ENCODE measurements at regions not wholly inside any gene's neighbourhood (a gene's known extent, or its start where the extent isn't known, plus 50 kb on each side); places are given as distances from the start of the nearest gene placed in this dataset.

- DNase-seq, result no peak
- Mint-ChIP-seq H3K27ac (no peak overlapping the region), H3K4me3 (no peak overlapping the region), H3K9me3 (peaks cover 4% of the 10 kb centered on the region), H3K27me3 (no peaks in the 10 kb centered on the region), H3K4me1 (ENCODE audit: low read depth) (no peaks in the 10 kb centered on the region), H3K36me3 (ENCODE audit: low read depth) (no peaks in the 10 kb centered on the region)
Observed at GRCh38 chr15:39052323-39052705, 487.7 kb upstream of the RASGRP1 start.

GRCh38 chr15:39053480-39053879 lies 488.9 kb upstream of the RASGRP1 start:
- Mint-ChIP-seq H3K4me3 (no peak overlapping the region), H3K27ac (no peak overlapping the region), H3K4me1 (ENCODE audit: low read depth) (no peaks in the 10 kb centered on the region), H3K36me3 (ENCODE audit: low read depth) (no peaks in the 10 kb centered on the region), H3K9me3 (peaks cover 4% of the 10 kb centered on the region), H3K27me3 (no peaks in the 10 kb centered on the region)
- DNase-seq, result no peak

GRCh38 chr15:39054128-39054732 lies 489.6 kb upstream of the RASGRP1 start:
- Mint-ChIP-seq H3K4me3 (no peak overlapping the region), H3K27ac (no peak overlapping the region), H3K36me3 (ENCODE audit: low read depth) (no peaks in the 10 kb centered on the region), H3K4me1 (ENCODE audit: low read depth) (no peaks in the 10 kb centered on the region), H3K9me3 (peaks cover 4% of the 10 kb centered on the region), H3K27me3 (no peaks in the 10 kb centered on the region)
- DNase-seq, result no peak

GRCh38 chr15:39056357-39056756 lies 491.7 kb upstream of the RASGRP1 start:
- H3K36me3 Mint-ChIP-seq (ENCODE audit: low read depth), result no peaks in the 10 kb centered on the region
- no peak overlapping the region for H3K4me3 Mint-ChIP-seq
- H3K9me3 Mint-ChIP-seq, result no peaks in the 10 kb centered on the region
- DNase-seq, result no peak
- H3K27me3 Mint-ChIP-seq, result no peaks in the 10 kb centered on the region
- no peaks in the 10 kb centered on the region for H3K4me1 Mint-ChIP-seq (ENCODE audit: low read depth)
- no peak overlapping the region for H3K27ac Mint-ChIP-seq

GRCh38 chr15:39058351-39059131 lies 493.9 kb upstream of the RASGRP1 start:
- Mint-ChIP-seq H3K9me3 (no peaks in the 10 kb centered on the region), H3K27ac (no peak overlapping the region), H3K4me1 (ENCODE audit: low read depth) (no peaks in the 10 kb centered on the region), H3K27me3 (no peaks in the 10 kb centered on the region), H3K36me3 (ENCODE audit: low read depth) (no peaks in the 10 kb centered on the region), H3K4me3 (no peak overlapping the region)
- no peak for DNase-seq

- H3K4me1 Mint-ChIP-seq (ENCODE audit: low read depth), result no peaks in the 10 kb centered on the region
- no peak for DNase-seq
- peaks cover 8% of the 10 kb centered on the region for H3K27me3 Mint-ChIP-seq
- H3K4me3 Mint-ChIP-seq, result no peak overlapping the region
- no peak overlapping the region for H3K27ac Mint-ChIP-seq
- no peaks in the 10 kb centered on the region for H3K9me3 Mint-ChIP-seq
- no peaks in the 10 kb centered on the region for H3K36me3 Mint-ChIP-seq (ENCODE audit: low read depth)
Observed at GRCh38 chr15:39059917-39060316, 495.3 kb upstream of the RASGRP1 start.

- Mint-ChIP-seq H3K4me1 (ENCODE audit: low read depth) (no peaks in the 10 kb centered on the region), H3K4me3 (no peak overlapping the region), H3K9me3 (no peaks in the 10 kb centered on the region), H3K36me3 (ENCODE audit: low read depth) (no peaks in the 10 kb centered on the region), H3K27ac (no peak overlapping the region), H3K27me3 (peaks cover 10% of the 10 kb centered on the region)
- DNase-seq, result no peak
Observed at GRCh38 chr15:39061952-39062464, 497.4 kb upstream of the RASGRP1 start.

- no peak overlapping the region for H3K4me3 Mint-ChIP-seq
- H3K36me3 Mint-ChIP-seq (ENCODE audit: low read depth), result no peaks in the 10 kb centered on the region
- peaks cover 23% of the 10 kb centered on the region for H3K27me3 Mint-ChIP-seq
Observed at GRCh38 chr15:39066677-39067076, 502.1 kb upstream of the RASGRP1 start.

GRCh38 chr15:39074341-39074985 lies 506.4 kb upstream of the THBS1 start:
- Mint-ChIP-seq H3K4me1 (ENCODE audit: low read depth) (no peaks in the 10 kb centered on the region), H3K9me3 (no peaks in the 10 kb centered on the region), H3K27me3 (peaks cover 16% of the 10 kb centered on the region), H3K27ac (no peak overlapping the region), H3K4me3 (no peak overlapping the region), H3K36me3 (ENCODE audit: low read depth) (no peaks in the 10 kb centered on the region)
- DNase-seq, result no peak

More at GRCh38 chr15:39066677-39067076, 502.1 kb upstream of the RASGRP1 start:
- Mint-ChIP-seq H3K9me3 (no peaks in the 10 kb centered on the region), H3K4me1 (ENCODE audit: low read depth) (no peaks in the 10 kb centered on the region), H3K27ac (no peak overlapping the region)
- DNase-seq, result no peak

- H3K4me3 Mint-ChIP-seq, result no peak overlapping the region
- H3K27ac Mint-ChIP-seq, result no peak overlapping the region
- H3K9me3 Mint-ChIP-seq, result no peaks in the 10 kb centered on the region
- H3K4me1 Mint-ChIP-seq (ENCODE audit: low read depth), result no peaks in the 10 kb centered on the region
- no peak for DNase-seq
- peaks cover 14% of the 10 kb centered on the region for H3K27me3 Mint-ChIP-seq
- no peaks in the 10 kb centered on the region for H3K36me3 Mint-ChIP-seq (ENCODE audit: low read depth)
Observed at GRCh38 chr15:39075311-39075710, 505.6 kb upstream of the THBS1 start.

GRCh38 chr15:39075756-39076341 lies 505.0 kb upstream of the THBS1 start:
- Mint-ChIP-seq H3K36me3 (ENCODE audit: low read depth) (no peaks in the 10 kb centered on the region), H3K4me3 (no peak overlapping the region), H3K27me3 (peaks cover 12% of the 10 kb centered on the region), H3K27ac (no peak overlapping the region), H3K9me3 (no peaks in the 10 kb centered on the region), H3K4me1 (ENCODE audit: low read depth) (no peaks in the 10 kb centered on the region)
- DNase-seq, result no peak

- no peaks in the 10 kb centered on the region for H3K9me3 Mint-ChIP-seq
- no peak overlapping the region for H3K27ac Mint-ChIP-seq
- no peak overlapping the region for H3K4me3 Mint-ChIP-seq
- no peaks in the 10 kb centered on the region for H3K36me3 Mint-ChIP-seq (ENCODE audit: low read depth)
- DNase-seq, result no peak
- H3K4me1 Mint-ChIP-seq (ENCODE audit: low read depth), result no peaks in the 10 kb centered on the region
- H3K27me3 Mint-ChIP-seq, result peaks cover 10% of the 10 kb centered on the region
Observed at GRCh38 chr15:39078026-39078425, 502.9 kb upstream of the THBS1 start.

- H3K9me3 Mint-ChIP-seq, result no peaks in the 10 kb centered on the region
- H3K4me3 Mint-ChIP-seq, result no peak overlapping the region
- no peaks in the 10 kb centered on the region for H3K36me3 Mint-ChIP-seq (ENCODE audit: low read depth)
- H3K27me3 Mint-ChIP-seq, result peaks cover 7% of the 10 kb centered on the region
- H3K27ac Mint-ChIP-seq, result no peak overlapping the region
- DNase-seq, result no peak
- no peaks in the 10 kb centered on the region for H3K4me1 Mint-ChIP-seq (ENCODE audit: low read depth)
Observed at GRCh38 chr15:39079296-39079847, 501.5 kb upstream of the THBS1 start.

GRCh38 chr15:39083213-39083612 lies 497.7 kb upstream of the THBS1 start:
- Mint-ChIP-seq H3K36me3 (ENCODE audit: low read depth) (no peaks in the 10 kb centered on the region), H3K4me3 (no peak overlapping the region), H3K9me3 (no peaks in the 10 kb centered on the region), H3K27me3 (peaks cover 10% of the 10 kb centered on the region), H3K27ac (no peak overlapping the region), H3K4me1 (ENCODE audit: low read depth) (no peaks in the 10 kb centered on the region)
- no peak for DNase-seq
